ENCODE measurements at regions not wholly inside any gene's neighbourhood (a gene's known extent, or its start where the extent isn't known, plus 50 kb on each side); places are given as distances from the start of the nearest gene placed in this dataset.
"Not testable (repeated sequence)": the region's sequence is repeated elsewhere in the genome, so short reads cannot be mapped to it uniquely, and the experiment has no call there.

DNA sequence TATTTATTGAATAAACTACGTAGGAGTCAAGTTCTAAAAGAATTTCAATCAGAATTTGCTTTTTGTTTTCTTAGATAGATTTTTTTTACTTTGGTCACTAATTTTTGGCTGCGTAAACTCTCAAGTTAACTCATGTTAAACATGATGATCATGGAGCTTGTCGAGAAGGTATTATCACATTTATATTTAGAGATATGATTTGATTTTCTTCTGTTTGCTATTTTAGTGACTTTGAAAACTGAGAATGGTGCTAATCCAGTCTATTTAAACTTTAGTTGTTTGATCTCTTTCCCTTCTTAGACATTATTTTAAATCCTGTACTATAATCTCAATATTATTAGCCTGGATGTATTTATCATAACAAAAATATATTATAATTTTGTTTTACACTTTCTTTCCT is 179.4 kb upstream of the SEMA3C start:
- CTCF ChIA-PET = no interaction called here
- Mint-ChIP-seq H3K9me3 (ENCODE audit: low read depth) (no peaks in the 10 kb centered on the region), H3K36me3 (no peaks in the 10 kb centered on the region), H3K4me3 (no peak overlapping the region), H3K27me3 (no peaks in the 10 kb centered on the region), H3K4me1 (no peaks in the 10 kb centered on the region), H3K27ac (no peak overlapping the region)
- DNase-seq = no peak
- ATAC-seq = no peak

DNA sequence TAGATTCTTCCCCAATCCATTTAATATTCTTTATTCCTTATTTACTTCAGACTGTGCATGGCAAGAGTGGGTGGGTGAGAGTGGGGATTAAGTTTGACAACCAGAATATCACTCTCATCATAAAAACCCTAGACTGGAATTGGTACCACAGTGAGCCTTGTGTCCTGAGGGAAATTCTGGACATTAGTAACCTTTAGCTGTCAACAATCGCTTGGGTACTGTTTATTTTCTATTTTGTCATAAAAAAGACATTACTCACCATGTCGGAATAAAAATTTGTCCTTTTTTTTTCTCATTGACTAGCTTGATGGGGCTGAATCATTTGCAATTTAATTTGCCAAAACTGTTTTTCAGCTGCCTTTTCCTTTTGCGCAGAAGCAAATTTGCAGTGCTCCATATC is 176.1 kb upstream of the SEMA3C start:
- no peak overlapping the region for H3K4me3 Mint-ChIP-seq
- ATAC-seq (no peak), DNase-seq (no peak)
- CTCF ChIA-PET = no interaction called here
- H3K27me3 Mint-ChIP-seq = no peaks in the 10 kb centered on the region
- H3K9me3 Mint-ChIP-seq (ENCODE audit: low read depth) = no peaks in the 10 kb centered on the region
- no peak overlapping the region for H3K27ac Mint-ChIP-seq
- no peaks in the 10 kb centered on the region for H3K4me1 Mint-ChIP-seq
- H3K36me3 Mint-ChIP-seq = no peaks in the 10 kb centered on the region

DNA sequence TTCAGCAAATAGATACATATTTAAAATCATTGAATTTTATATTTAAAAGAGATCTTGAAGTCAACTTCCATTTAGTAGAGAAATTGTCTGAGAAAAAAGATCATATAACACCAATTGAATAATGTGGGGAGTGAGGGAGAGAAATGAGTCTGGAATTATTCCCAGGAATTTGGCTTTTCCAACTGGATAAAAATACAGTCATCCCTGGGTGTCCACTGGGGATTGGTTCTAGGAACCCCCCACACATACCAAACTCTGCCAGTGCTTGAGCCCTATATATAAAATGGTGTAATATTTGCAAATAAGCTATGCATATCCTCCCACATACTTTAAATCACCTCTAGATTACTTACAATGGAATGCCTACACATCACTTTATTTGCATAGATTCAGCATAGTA is 162.8 kb upstream of the SEMA3C start:
- Mint-ChIP-seq H3K4me3 (no peak overlapping the region), H3K36me3 (no peaks in the 10 kb centered on the region), H3K27me3 (no peaks in the 10 kb centered on the region), H3K4me1 (no peaks in the 10 kb centered on the region), H3K9me3 (ENCODE audit: low read depth) (peaks cover 5% of the 10 kb centered on the region), H3K27ac (no peak overlapping the region)
- DNase-seq (no peak), ATAC-seq (no peak)
- CTCF ChIA-PET = no interaction called here

DNA sequence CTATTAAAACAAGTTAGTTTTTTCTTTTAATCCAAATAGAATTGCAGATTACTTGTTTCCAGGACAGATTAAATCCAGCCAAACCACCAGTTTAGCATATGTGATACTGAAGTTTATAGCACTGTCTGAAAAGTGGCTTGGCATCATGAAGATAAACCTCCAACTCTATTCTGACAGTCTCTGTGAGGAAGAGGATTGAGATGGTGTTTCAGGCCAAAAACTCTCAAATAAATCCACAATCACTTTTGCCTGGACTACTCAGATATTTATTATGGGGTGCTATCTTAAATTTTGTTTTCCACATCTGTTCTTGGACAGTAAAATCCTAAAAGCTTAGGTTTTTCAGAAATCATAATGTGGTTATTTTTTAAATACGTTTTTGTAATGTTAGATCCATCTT is 161.7 kb upstream of the SEMA3C start:
- no peaks in the 10 kb centered on the region for H3K4me1 Mint-ChIP-seq
- no peak for ATAC-seq

DNA sequence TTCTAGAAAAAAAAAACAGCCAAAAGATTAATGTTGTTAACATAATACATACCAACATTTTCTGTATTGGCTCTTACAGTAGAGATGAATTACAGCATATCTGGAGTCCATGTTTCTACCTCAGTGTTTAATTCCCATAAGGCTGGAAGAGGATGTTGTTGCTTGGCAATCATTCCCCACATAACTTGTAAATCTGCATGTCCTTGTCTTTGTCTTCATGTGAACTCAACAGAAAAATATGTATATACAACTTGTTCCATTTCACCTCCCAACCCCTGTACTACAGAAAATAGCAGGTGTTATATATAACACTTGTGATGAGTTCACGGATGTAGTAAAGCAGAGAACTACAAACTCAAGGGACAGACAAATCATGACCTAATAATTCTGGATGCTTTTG is 160.9 kb upstream of the SEMA3C start:
- Mint-ChIP-seq H3K4me3 (no peak overlapping the region), H3K27me3 (no peaks in the 10 kb centered on the region), H3K36me3 (no peaks in the 10 kb centered on the region), H3K9me3 (ENCODE audit: low read depth) (peaks cover 6% of the 10 kb centered on the region), H3K27ac (no peak overlapping the region), H3K4me1 (no peaks in the 10 kb centered on the region)
- CTCF ChIA-PET = no interaction called here
- DNase-seq (no peak), ATAC-seq (no peak)

More for the DNA sequence above, 161.7 kb upstream of the SEMA3C start:
- DNase-seq = no peak
- no peak overlapping the region for H3K4me3 Mint-ChIP-seq
- H3K9me3 Mint-ChIP-seq (ENCODE audit: low read depth) = peaks cover 5% of the 10 kb centered on the region
- no peaks in the 10 kb centered on the region for H3K36me3 Mint-ChIP-seq
- H3K27ac Mint-ChIP-seq = no peak overlapping the region
- H3K27me3 Mint-ChIP-seq = no peaks in the 10 kb centered on the region
- CTCF ChIA-PET = no interaction called here

DNA sequence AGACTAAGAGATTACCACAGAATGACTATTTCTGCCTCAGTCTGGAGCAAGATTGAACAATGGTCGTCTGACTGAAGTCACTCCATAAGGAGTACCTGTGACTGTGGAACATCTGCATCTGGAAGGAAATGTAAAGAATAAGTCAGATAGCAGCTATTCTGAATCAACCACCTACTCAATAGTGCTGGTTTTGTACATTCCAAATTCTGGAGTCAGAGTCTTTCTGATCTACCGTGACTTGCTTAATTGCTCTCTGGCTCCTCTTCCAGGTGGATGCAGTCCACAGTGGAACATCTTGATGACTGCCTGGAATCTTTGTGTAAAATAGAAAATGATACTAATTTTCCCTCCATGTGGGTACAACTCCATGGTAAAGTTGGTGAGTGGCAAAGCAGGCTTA is 156.3 kb upstream of the SEMA3C start:
- DNase-seq (no peak), ATAC-seq (no peak)
- H3K36me3 Mint-ChIP-seq = no peaks in the 10 kb centered on the region
- CTCF ChIA-PET = no interaction called here
- no peak overlapping the region for H3K27ac Mint-ChIP-seq
- H3K27me3 Mint-ChIP-seq = no peaks in the 10 kb centered on the region
- no peak overlapping the region for H3K4me3 Mint-ChIP-seq
- H3K4me1 Mint-ChIP-seq = no peaks in the 10 kb centered on the region
- H3K9me3 Mint-ChIP-seq (ENCODE audit: low read depth) = peaks cover 15% of the 10 kb centered on the region

DNA sequence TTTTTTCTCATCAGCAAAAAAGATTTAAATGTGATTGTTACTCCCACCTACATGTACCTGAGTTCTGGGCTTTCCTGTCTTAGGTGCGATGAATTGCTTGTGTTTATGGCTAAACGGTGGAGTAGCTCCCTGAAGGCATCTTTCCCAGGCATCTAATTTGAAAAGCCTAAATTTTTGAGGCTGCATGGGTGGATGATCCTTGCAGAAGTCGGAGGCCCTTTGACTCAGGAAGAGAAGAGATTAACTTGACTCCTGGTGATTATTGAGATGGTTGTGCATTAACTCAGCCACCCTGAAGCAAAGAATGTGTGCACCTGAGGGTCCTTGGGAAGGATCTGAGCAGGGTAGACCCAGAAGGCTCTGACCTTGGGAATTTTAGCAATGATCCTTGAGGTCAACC is 155.6 kb upstream of the SEMA3C start:
- no peaks in the 10 kb centered on the region for H3K27me3 Mint-ChIP-seq
- H3K9me3 Mint-ChIP-seq (ENCODE audit: low read depth) = peaks cover 15% of the 10 kb centered on the region
- CTCF ChIA-PET = no interaction called here

DNA sequence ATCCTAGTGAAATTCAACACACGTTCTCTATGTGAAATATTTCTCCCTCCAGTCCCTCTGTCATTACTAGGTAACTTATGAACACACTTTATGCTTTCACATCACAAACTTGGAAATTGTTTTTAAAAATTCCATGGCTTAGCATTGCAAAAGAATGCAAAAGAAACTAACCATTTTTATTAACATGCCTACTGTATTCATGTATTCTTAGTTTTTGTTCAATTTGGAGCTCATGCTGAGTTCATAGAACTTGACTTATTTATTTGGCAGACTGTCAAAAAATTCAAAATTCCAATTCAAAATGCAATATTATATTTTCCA is 155.0 kb upstream of the SEMA3C start:
- DNase-seq = no peak
- Mint-ChIP-seq H3K27ac (no peak overlapping the region), H3K9me3 (ENCODE audit: low read depth) (peaks cover 15% of the 10 kb centered on the region), H3K4me1 (no peaks in the 10 kb centered on the region), H3K36me3 (no peaks in the 10 kb centered on the region), H3K27me3 (no peaks in the 10 kb centered on the region), H3K4me3 (no peak overlapping the region)
- no peak for ATAC-seq
- CTCF ChIA-PET = no interaction called here

More for the DNA sequence above, 155.6 kb upstream of the SEMA3C start:
- H3K4me3 Mint-ChIP-seq = no peak overlapping the region
- ATAC-seq (no peak), DNase-seq (no peak)
- no peak overlapping the region for H3K27ac Mint-ChIP-seq
- H3K36me3 Mint-ChIP-seq = no peaks in the 10 kb centered on the region
- H3K4me1 Mint-ChIP-seq = no peaks in the 10 kb centered on the region

DNA sequence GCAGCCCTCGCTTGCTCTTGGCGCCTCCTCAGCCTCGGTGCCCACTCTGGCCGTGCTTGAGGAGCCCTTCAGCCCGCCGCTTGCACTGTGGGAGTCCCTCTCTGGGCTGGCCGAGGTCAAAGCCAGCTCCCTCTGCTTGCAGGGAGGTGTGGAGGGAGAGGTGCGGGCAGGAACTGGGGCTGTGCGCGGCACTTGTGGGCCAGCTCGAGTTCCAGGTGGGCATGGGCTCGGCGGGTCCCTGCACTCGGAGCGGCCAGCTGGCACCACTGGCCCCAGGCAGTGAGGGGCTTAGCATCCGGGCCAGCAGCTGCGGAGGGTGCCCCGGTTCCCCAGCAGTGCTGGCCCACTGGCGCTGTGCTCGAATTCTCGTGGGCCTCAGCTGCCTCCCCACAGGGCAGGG is 152.1 kb upstream of the SEMA3C start:
- no peaks in the 10 kb centered on the region for H3K36me3 Mint-ChIP-seq
- H3K27me3 Mint-ChIP-seq = no peaks in the 10 kb centered on the region
- ATAC-seq (no peak), DNase-seq (no peak)
- no peak overlapping the region for H3K27ac Mint-ChIP-seq
- H3K9me3 Mint-ChIP-seq (ENCODE audit: low read depth) = peaks cover 12% of the 10 kb centered on the region
- no peaks in the 10 kb centered on the region for H3K4me1 Mint-ChIP-seq
- H3K4me3 Mint-ChIP-seq = no peak overlapping the region
- CTCF ChIA-PET = no interaction called here

DNA sequence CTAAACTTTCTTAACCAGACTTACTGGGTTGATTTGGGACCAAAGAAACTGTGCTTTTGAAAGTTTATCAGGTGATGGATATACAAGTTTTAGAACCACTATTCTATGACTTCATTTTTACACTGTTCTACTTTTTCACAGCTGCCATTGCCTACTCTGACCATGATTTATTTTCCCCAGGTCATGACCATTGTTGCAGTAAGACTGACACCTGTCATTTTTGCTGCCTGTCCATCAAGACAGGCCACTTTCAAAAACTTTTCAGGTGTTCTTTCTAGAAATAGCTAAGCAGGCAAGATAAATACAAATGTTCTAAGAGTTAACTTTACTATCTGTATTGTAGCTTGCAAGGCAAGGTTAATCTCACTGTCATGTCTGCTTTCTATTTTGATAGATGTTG is 147.9 kb upstream of the SEMA3C start:
- H3K4me1 Mint-ChIP-seq = no peaks in the 10 kb centered on the region
- CTCF ChIA-PET = no interaction called here
- no peaks in the 10 kb centered on the region for H3K36me3 Mint-ChIP-seq
- H3K27ac Mint-ChIP-seq = no peak overlapping the region
- H3K9me3 Mint-ChIP-seq (ENCODE audit: low read depth) = peaks cover 4% of the 10 kb centered on the region
- no peak for ATAC-seq
- DNase-seq = no peak
- no peaks in the 10 kb centered on the region for H3K27me3 Mint-ChIP-seq
- H3K4me3 Mint-ChIP-seq = no peak overlapping the region

DNA sequence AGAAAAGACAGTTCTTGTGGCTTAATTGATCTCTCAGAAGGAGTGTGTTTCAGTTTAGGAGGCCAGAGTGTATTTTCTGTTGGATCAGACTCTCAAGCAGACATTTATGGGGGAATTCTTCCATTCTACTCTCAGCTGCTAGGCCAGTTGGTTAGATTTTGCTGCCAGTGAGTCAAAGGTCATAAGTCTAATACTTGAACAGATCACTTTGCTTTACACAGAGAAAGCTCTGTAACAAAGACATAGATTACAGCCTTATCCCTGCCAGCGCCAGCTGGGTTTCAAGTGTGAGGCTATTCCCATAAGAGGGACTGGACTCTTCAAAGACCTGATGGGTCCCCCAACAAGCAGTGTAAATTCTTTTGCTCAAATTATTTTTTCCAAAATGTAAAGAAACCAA is 145.6 kb upstream of the SEMA3C start:
- Mint-ChIP-seq H3K27me3 (no peaks in the 10 kb centered on the region), H3K4me1 (no peaks in the 10 kb centered on the region), H3K27ac (no peak overlapping the region), H3K9me3 (ENCODE audit: low read depth) (peaks cover 2% of the 10 kb centered on the region), H3K4me3 (no peak overlapping the region), H3K36me3 (no peaks in the 10 kb centered on the region)
- ATAC-seq = no peak
- CTCF ChIA-PET = no interaction called here
- no peak for DNase-seq

DNA sequence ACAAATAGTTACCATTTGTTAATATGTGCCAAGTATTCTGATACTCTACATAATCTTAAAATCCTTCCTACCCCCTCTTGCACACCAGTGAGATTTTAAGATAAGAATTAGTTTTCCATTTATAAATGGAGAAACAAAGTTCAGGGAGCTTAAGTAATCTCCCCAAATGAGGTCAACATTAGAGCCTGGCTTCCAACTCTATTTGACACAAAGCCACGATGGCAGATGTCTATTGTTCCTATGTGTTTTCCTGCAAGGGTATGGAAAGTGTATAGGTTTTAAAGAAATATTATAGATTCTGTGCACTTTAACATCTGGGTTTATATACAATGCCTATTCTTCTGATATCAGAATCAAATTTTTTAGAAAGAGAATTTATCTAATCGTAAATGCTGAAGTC is 143.9 kb upstream of the SEMA3C start:
- peaks cover 2% of the 10 kb centered on the region for H3K9me3 Mint-ChIP-seq (ENCODE audit: low read depth)
- H3K4me3 Mint-ChIP-seq = no peak overlapping the region
- no peaks in the 10 kb centered on the region for H3K27me3 Mint-ChIP-seq
- H3K27ac Mint-ChIP-seq = no peak overlapping the region
- H3K36me3 Mint-ChIP-seq = no peaks in the 10 kb centered on the region
- CTCF ChIA-PET = no interaction called here
- ATAC-seq (no peak), DNase-seq (no peak)
- no peaks in the 10 kb centered on the region for H3K4me1 Mint-ChIP-seq

DNA sequence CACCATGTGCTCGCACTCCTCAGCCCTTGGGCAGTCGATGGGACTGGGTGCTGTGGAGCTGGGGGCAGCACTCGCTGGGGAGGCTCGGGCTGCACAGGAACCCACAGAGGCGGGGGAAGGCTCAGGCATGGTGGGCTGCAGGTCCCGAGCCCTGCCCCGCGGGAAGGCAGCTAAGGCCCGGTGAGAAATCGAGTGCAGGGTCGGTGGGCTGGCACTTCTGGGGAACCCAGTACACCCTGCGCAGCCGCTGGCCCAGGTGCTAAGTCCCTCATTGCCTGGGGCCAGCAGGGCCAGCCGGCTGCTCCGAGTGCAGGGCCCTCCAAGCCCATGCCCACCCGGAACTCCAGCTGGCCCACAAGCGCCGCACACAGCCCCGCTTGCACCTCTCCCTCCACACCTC is 138.6 kb upstream of the SEMA3C start:
- H3K27ac Mint-ChIP-seq; CTCF ChIA-PET; H3K4me3 Mint-ChIP-seq; H3K27me3 Mint-ChIP-seq; H3K4me1 Mint-ChIP-seq; H3K36me3 Mint-ChIP-seq; DNase-seq; H3K9me3 Mint-ChIP-seq (ENCODE audit: low read depth); ATAC-seq: not testable (repeated sequence)

DNA sequence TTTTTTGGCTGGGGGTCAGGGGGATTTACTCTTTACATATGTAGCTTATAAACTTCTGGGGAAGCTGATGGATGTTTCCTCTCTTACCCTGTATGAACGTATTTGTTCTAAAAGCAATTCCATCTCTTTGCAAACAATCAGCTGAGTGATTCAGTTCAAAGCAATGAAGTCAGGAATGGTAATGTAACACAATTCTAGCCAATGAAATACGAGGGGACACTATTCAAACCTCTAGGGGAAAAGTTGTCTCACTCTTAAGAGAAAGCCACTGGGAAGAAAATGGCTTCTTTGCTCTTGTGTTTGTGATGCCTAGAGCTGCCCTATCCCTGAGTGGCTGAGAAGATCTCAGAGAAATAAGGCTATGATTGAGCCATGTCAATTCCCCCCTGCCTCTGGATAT is 134.8 kb upstream of the SEMA3C start:
- Mint-ChIP-seq H3K4me1 (no peaks in the 10 kb centered on the region), H3K27ac (no peak overlapping the region)
- CTCF ChIA-PET = no interaction called here

DNA sequence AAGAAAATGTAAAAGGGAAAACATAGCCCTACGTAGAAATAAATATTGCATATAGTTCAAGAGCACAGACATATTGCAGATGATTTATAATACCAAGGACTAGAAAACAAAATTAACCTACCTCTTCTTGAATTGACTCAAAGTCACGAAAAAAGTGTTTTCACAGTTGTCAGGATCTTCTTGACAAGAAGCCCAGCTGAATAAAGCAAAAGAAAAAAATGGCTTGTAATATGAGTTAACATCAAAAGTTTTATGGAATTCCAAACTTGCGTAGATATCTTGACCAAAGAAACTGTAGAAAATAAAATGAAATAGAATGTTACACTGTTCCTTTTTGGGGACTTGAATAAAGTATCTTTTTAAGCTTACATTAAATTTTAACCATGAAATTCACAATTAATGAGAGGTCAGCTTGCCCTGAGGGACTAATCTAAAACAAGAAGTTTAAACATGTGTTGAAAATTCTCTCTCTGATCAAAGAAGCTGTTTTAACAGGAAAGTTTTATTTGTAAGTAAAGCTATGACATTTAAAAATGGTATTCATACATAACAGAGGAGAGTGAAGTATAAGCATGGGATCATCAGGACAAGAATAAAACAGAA is 133.1 kb upstream of the SEMA3C start:
- H3K27me3 Mint-ChIP-seq = no peaks in the 10 kb centered on the region

More for the DNA sequence above, 134.8 kb upstream of the SEMA3C start:
- Mint-ChIP-seq H3K27me3 (no peaks in the 10 kb centered on the region), H3K9me3 (ENCODE audit: low read depth) (peaks cover 11% of the 10 kb centered on the region), H3K4me3 (no peak overlapping the region), H3K36me3 (no peaks in the 10 kb centered on the region)
- ATAC-seq = no peak
- DNase-seq = no peak

More for the DNA sequence above, 133.1 kb upstream of the SEMA3C start:
- Mint-ChIP-seq H3K27ac (no peak overlapping the region), H3K4me1 (no peaks in the 10 kb centered on the region), H3K4me3 (no peak overlapping the region), H3K36me3 (no peaks in the 10 kb centered on the region), H3K9me3 (ENCODE audit: low read depth) (peaks cover 15% of the 10 kb centered on the region)
- no peak for DNase-seq
- no peak for ATAC-seq
- CTCF ChIA-PET = no interaction called here
